HG02678 (cell line): ENCODE measurements at regions not wholly inside any gene's neighbourhood (a gene's known extent, or its start where the extent isn't known, plus 50 kb on each side); places are given as distances from the start of the nearest gene placed in this dataset.
"Not testable (repeated sequence)": the region's sequence is repeated elsewhere in the genome, so short reads cannot be mapped to it uniquely, and the experiment has no call there.

ENCODE experiments used
- ATAC-seq: cut with Tn5 transposase; IDR thresholded peaks from one replicate; pipeline ENCODE4 v1.9.1; 2021; ENCODE audit warnings: mild to moderate bottlenecking, moderate library complexity; ENCODE audit not compliant: unreplicated experiment

- no peak for ATAC-seq
These were observed 619.5 kb upstream of the CBLB start for GRCh38 chr3:106488331-106488730.

- no peak for ATAC-seq
These were observed 623.0 kb upstream of the CBLB start for GRCh38 chr3:106491796-106492195.

GRCh38 chr3:106508331-106508893 is 639.6 kb upstream of the CBLB start:
- no peak for ATAC-seq

DNA sequence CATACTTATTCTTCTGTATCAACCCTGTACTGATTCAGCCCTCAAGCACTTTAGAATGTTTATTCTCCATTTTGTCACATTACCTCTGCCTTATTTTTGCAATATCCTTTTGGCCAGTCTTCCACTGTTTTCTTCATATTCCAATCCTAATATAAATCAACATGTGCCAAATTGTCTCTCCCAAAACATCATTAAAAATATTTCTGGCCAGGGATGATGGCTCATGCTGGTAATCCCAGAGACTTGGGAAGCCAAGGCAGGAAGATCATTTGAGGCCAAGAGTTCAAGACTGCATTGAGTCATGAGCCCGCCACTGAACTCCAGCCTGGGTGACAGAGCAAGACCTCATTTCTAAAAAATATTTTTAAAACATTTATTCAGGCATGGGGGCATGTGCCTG is 641.4 kb upstream of the CBLB start:
- ATAC-seq = no peak

GRCh38 chr3:106512846-106513245 is 644.0 kb upstream of the CBLB start:
- ATAC-seq = no peak

GRCh38 chr3:106514431-106514830 is 645.6 kb upstream of the CBLB start:
- peak; percentile 49 for ATAC-seq

DNA sequence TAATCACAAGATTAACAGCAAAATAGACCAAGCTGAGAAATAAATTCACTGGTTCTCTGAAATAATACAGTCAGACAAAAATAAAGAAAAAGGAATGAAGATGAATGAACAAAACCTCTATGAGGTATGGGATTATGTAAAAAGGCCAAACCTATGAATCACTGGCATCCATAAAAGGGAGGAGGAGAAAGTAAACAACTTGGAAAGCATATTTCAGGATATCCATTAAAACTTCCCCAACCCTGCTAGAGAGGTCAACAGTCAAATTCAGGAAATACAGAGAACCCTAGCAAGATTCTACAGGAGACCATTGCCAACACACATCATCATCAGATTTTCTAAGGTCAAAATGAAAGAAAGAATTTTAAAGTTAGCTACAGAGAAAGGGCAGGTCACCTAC is 649.7 kb upstream of the CBLB start:
- no peak for ATAC-seq

DNA sequence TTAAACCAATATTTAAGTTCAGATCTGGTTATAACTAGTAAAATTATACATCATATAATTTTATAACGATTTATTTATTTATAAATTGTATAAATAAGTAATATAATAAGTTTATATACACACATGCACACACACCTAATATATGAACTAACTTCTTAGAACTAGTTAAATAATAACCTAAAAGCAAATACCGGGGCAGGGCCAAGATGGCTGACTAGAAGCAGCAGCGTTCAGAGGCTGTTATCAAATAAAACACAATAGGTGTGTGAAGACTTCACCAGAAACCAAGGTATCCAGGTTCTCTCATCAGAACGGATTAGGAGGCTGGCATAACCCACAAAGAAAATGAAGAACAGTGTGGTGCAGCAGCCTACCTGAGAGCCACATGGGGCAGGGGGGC is 653.6 kb upstream of the CBLB start:
- ATAC-seq = no peak

GRCh38 chr3:106528932-106529331 is 660.1 kb upstream of the CBLB start:
- no peak for ATAC-seq

DNA sequence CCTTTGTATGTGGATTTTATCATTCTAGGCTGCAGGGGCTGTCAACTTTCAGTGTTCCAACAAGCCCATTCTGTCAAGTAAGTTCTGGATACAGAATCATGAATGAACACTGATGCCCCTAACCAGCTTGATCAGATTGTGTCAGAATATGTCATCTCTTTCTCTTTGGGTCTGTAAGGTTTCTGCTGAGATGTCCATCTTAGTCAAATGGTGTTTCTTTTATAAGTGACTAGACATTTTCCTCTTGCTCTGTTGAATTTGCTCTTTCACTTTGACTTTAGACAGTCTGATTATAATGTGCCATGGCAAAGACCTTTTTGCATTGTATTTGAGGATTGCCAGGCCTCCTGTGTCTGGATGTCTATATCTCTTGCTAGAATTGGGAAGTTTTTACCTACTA is 660.9 kb upstream of the CBLB start:
- ATAC-seq = no peak

DNA sequence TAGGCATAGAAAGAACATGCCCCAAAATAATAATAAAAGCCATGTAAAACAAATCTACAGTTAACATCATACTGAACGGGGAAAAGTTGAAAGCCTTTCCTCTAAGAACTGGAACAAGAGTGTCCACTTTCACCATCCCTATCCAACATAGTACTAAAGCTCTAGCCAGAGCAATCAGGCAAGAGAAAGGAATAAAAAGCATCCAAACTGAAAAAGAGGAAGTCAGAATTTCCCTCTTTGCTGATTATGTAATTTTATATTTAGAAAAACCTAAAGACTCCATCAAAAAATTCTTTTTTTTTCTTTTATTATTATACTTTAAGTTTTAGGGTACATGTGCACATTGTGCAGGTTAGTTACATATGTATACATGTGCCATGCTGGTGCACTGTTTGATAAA is 661.6 kb upstream of the CBLB start:
- ATAC-seq = no peak

- not testable (repeated sequence) for ATAC-seq
These were observed 663.0 kb upstream of the CBLB start for GRCh38 chr3:106531771-106532329.

DNA sequence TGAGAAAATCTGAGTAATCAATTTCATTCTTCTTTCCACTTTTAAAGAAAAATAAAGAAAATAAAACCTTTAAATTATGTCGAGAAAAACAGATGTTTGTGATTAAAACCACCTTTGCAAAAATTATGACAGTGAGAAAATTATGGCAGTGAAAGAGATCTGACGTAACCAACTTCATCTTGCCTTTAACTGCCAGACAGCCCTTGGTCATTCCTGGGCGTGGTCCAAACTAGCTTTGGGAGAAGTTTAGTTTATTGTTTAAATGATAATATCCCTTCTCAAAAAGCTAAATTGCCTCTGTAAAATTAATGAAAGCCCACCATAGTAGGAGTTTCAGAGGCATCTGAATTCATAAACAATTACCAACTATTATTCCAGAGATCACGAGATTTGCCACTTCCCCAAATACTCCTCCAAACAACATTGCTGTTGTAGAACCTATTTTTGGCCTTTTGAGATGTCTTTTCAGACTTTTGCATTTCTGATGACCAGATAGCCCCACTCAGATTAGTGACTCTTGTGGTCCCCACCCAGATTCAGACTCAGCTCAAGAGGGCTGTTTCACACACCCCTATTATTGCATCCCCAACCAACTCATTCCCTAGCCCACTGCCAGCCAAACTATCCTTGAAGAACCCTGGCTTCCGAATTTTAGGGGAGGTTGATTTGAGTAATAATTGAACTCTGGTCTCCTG is 664.4 kb upstream of the CBLB start:
- no peak for ATAC-seq

DNA sequence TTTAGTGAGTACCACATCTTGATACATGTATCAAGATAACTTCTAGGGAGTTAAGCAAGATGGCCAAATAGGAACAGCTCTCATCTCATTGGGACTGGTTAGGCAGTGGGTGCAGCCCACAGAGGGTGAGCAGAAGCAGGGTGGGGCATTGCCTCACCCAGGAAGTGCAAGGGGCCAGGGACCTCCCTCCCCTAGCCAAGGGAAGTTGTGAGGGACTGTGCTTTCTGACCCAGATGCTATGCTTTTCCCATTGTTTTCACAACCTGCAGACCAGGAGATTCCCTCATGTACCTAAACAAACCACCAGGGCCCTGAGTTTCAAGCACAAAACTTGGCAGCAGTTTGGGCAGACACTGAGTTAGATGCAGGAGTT is 665.0 kb upstream of the CBLB start:
- ATAC-seq = no peak

DNA sequence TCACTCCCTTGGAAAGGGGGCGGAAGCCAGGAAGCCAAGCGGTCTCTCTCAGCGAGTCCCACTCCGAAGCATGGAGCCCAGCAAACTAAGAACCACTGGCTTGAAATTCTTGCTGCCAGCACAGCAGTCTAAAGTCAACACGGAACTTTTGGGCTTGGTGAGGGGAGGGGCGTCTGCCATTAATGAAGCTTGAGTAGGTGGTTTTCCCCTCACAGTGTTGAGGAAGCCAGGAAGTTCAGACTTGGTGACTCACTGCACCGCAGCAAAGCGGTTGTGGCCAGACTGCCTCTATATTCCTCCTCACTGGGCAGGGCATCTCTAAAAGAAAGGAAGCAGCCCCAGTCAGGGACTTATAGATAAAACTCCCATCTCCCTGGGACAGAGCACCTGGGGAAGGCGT is 665.4 kb upstream of the CBLB start:
- no peak for ATAC-seq

GRCh38 chr3:106540743-106541142 is 671.9 kb upstream of the CBLB start:
- ATAC-seq = no peak

- ATAC-seq = peak; percentile 69
These were observed 673.4 kb upstream of the CBLB start for GRCh38 chr3:106542101-106542769.

- ATAC-seq = no peak
These were observed 683.7 kb upstream of the CBLB start for GRCh38 chr3:106552351-106553043.

DNA sequence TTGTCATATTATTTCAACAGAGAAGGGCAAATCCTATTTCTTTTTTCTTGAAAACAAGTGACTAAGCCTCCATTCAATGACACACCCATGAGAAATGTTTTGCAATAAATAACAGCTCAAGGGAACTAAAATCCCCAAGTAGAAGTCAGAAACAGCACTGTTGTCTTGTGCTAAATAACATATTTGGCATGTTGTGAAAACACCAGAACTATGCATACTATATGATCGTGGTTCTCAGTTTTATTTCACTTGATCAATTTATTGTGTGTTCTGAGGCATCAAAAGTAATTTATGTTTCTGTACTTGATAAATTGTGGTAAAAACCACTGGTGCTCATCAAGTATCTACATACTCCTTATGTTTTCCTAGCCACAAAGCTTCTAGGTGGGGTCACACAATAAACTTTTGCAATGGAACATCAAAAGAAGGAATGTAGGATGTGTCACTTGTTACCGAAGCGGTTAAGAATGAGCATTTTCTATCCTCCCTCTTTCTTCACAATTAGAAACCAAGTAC is 691.7 kb upstream of the CBLB start:
- no peak for ATAC-seq

DNA sequence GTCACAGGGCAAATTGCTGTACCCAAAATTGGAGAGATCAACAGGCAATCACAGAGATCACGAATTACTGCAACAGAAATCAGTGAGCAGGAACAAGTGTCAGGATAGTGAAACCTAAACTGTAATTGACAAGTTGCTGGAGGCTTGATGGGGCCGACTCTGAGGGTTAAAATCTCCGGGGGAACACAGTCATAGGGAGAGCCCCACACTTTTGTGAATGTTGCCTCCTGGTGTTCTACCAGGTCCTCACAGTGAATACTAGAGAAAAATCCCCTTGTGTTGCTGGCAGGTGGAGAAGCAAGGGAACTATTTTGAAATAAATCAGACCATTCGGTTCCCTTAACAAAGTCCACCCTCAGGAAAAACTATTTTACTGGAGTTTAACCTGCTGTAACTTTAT is 697.5 kb upstream of the CBLB start:
- ATAC-seq = peak; percentile 93

GRCh38 chr3:106570426-106570825 is 701.6 kb upstream of the CBLB start:
- ATAC-seq = no peak
